IPS DF 6.9 (cell line): ENCODE measurements at regions not wholly inside any gene's neighbourhood (a gene's known extent, or its start where the extent isn't known, plus 50 kb on each side); places are given as distances from the start of the nearest gene placed in this dataset.
"Not testable (repeated sequence)": the region's sequence is repeated elsewhere in the genome, so short reads cannot be mapped to it uniquely, and the experiment has no call there.

Experiments
- DNase-seq: peaks from one replicate; pipeline ENCODE4 v3.0.0-alpha.2; 2013; ENCODE audit warnings: low read depth, low spot score
- H3K27ac ChIP-seq: one replicate; pipeline ENCODE4 v1.5.1; 2013; ENCODE audit warnings: low read length, control low read depth
- H3K27me3 ChIP-seq: 2 replicates; pipeline ENCODE4 v1.6.1; 2013; ENCODE audit warnings: mild to moderate bottlenecking, low read length; ENCODE audit not compliant: control insufficient read depth, insufficient read depth
- H3K36me3 ChIP-seq: 2 replicates; pipeline ENCODE4 v1.6.1; 2013; ENCODE audit warnings: low read length; ENCODE audit not compliant: control insufficient read depth, insufficient read depth
- H3K4me1 ChIP-seq: 2 replicates; pipeline ENCODE4 v1.6.1; 2013; ENCODE audit warnings: low read length; ENCODE audit not compliant: control insufficient read depth, insufficient read depth
- H3K4me3 ChIP-seq: 2 replicates; pipeline ENCODE4 v1.5.1; 2013; ENCODE audit warnings: mild to moderate bottlenecking, low read length
- H3K9me3 ChIP-seq: 2 replicates; pipeline ENCODE4 v1.6.1; 2013; ENCODE audit warnings: low read length, inconsistent platforms; ENCODE audit not compliant: control insufficient read depth, insufficient read depth
- WGBS: extraction: QIAGEN DNeasy Blood & Tissue Kit; methylation state at CpG from one replicate; pipeline ENCODE4 v1.1.7; 2013; ENCODE audit warnings: mixed read lengths, missing lambda C conversion rate; ENCODE audit not compliant: insufficient read length, insufficient coverage; 5-methylcytosine and 5-hydroxymethylcytosine counted together

GRCh38 chrX:40849906-40850823 lies 114.8 kb upstream of the MED14 start:
- no CpG with 5 or more reads among the region's 5 CpGs for WGBS
- H3K4me3 ChIP-seq: no peak overlapping the region

GRCh38 chrX:40852586-40852985 lies 117.2 kb upstream of the MED14 start:
- H3K27me3 ChIP-seq: no peaks in the 10 kb centered on the region
- H3K9me3 ChIP-seq: no peaks in the 10 kb centered on the region
- no peak overlapping the region for H3K27ac ChIP-seq
- no peaks in the 10 kb centered on the region for H3K4me1 ChIP-seq
- no peak for DNase-seq
- no peak overlapping the region for H3K4me3 ChIP-seq
- no peaks in the 10 kb centered on the region for H3K36me3 ChIP-seq

More at GRCh38 chrX:40849906-40850823, 114.8 kb upstream of the MED14 start:
- no peak for DNase-seq
- Histone ChIP-seq H3K27me3 (no peaks in the 10 kb centered on the region), H3K36me3 (no peaks in the 10 kb centered on the region), H3K27ac (no peak overlapping the region), H3K9me3 (no peaks in the 10 kb centered on the region), H3K4me1 (no peaks in the 10 kb centered on the region)

DNA sequence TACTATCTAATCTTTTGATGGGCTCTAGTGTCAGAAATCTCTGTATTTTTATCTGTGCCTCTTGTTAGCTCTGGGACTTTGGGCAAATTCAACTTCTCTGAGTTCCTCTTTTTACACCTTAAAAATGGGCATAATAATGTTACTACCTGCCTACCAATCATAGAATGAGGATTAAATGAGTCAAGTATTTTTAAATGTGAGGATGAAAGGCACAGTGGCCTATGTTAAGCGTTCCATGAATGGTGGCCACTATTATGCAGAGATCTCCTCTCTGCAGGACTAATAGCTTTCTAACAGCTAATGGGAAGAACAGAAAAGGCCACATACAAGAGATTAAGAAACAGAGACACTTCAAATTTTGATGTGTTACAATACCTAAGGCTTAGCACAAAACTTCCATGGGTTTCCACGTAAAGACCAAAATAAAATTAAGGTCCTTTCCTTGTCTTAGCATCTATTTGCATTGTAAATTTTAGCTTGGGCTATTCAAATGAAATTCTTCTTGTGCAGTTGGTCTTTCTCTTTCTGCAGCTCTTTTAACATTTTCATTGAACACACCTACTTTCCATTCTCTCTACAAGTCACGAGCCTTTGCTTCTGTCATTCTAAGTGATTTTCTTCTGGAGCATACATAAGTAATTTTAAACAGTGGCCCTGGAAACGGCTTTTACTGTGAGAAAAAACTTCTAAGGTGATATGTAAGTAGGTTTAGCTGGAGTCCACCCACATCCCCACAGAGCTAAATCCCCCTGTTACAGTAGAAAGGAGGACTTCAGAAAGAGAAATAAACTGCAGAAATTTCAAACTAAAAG lies 117.9 kb upstream of the MED14 start:
- H3K9me3 ChIP-seq: no peaks in the 10 kb centered on the region
- no peaks in the 10 kb centered on the region for H3K36me3 ChIP-seq
- no peak overlapping the region for H3K4me3 ChIP-seq
- no peaks in the 10 kb centered on the region for H3K4me1 ChIP-seq
- H3K27me3 ChIP-seq: no peaks in the 10 kb centered on the region
- WGBS: no CpG with 5 or more reads among the region's 4 CpGs
- H3K27ac ChIP-seq: peak overlapping the region; percentile 97
- DNase-seq: no peak

- Histone ChIP-seq H3K36me3 (no peaks in the 10 kb centered on the region), H3K27ac (peak overlapping the region; percentile 97), H3K9me3 (no peaks in the 10 kb centered on the region), H3K4me1 (no peaks in the 10 kb centered on the region), H3K27me3 (no peaks in the 10 kb centered on the region), H3K4me3 (no peak overlapping the region)
- DNase-seq: no peak
Measured at GRCh38 chrX:40853816-40854123, 118.4 kb upstream of the MED14 start.

DNA sequence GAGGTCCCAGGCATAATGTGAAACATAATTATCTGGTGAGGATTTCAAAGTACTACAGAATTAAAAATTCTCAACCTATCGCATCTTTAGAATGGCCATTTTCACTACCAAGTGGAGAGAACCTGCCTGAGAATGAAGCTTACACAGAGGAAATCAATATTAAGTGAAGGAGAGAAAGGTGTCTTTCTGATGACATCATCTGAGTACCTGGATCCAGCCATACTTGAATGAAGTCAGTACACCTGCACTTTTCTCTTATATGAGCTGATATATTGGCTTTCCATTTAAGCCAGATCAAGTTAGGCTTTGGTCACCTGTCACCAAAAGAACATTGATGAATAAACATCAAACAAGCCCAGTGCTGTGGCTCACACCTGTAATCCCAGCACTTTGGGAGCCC lies 118.9 kb upstream of the MED14 start:
- no CpG with 5 or more reads among the region's 1 CpG for WGBS
- Histone ChIP-seq H3K4me1 (no peaks in the 10 kb centered on the region), H3K27me3 (no peaks in the 10 kb centered on the region), H3K9me3 (no peaks in the 10 kb centered on the region), H3K27ac (peak overlapping the region; percentile 64), H3K36me3 (no peaks in the 10 kb centered on the region), H3K4me3 (no peak overlapping the region)
- no peak for DNase-seq

- H3K27ac ChIP-seq: no peak overlapping the region
- no peak for DNase-seq
Measured at GRCh38 chrX:40855411-40855810, 120.1 kb upstream of the MED14 start.

DNA sequence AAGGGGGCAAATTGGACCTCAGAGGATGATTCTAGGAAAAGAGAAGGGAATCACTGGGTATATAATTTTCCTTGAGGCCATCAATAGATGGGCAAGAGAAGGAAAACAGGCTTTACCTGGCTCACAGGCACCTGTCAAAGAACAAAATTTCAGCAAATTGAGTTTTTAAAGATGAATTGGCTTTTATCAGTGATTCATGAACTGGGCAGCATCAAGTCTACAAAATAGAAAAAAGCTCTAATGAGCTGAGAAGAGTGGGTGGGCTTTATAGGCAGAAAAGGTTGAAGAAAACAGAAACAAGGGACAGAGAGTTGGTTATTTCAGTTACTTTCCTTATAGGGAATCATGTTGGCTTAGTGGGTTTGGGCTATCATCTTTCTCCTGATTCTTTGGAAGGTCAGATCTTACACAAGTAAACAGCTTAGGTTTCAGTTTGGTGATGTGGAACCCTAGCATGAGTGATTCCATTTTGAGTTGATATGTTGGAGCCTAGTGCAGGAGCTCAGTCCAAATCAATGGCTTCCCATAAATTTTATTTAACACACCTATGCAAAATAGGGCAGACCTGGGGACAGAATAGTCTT lies 120.7 kb upstream of the MED14 start:
- H3K27me3 ChIP-seq: no peaks in the 10 kb centered on the region
- H3K9me3 ChIP-seq: no peaks in the 10 kb centered on the region
- no peak for DNase-seq
- no peak overlapping the region for H3K27ac ChIP-seq
- no peaks in the 10 kb centered on the region for H3K4me1 ChIP-seq
- H3K4me3 ChIP-seq: no peak overlapping the region
- H3K36me3 ChIP-seq: no peaks in the 10 kb centered on the region

More at GRCh38 chrX:40855411-40855810, 120.1 kb upstream of the MED14 start:
- Histone ChIP-seq H3K27me3 (no peaks in the 10 kb centered on the region), H3K4me3 (no peak overlapping the region), H3K36me3 (no peaks in the 10 kb centered on the region), H3K4me1 (no peaks in the 10 kb centered on the region), H3K9me3 (no peaks in the 10 kb centered on the region)

DNA sequence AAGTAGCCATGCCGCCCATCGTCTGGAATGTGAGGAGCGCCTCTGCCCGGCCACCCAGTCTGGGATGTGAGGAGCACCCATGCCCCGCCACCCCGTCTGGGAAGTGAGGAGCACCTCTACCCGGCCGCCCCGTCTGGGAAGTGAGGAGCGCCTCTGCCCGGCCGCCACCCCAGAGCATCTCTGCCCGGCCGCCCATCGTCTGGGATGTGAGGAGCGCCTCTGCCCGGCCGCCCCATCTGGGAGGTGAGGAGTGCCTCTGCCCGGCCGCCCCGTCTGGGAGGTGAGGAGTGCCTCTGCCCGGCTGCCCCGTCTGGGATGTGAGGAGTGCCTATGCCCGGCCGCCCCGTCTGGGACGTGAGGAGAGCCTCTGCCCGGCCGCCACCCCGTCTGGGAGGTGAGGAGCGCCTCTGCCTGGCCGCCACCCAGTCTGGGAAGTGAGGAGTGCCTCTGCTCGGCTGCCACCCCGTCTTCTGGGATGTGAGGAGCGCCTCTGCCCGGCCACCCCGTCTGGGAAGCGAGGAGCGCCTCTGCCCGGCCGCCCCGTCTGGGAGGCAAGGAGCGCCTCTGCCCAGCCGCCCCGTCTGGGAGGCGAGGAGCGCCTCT lies 126.7 kb upstream of the MED14 start:
- H3K36me3 ChIP-seq, DNase-seq, H3K9me3 ChIP-seq, H3K27me3 ChIP-seq, H3K4me1 ChIP-seq, H3K4me3 ChIP-seq, H3K27ac ChIP-seq: not testable (repeated sequence)
- no CpG with 5 or more reads among the region's 47 CpGs for WGBS

- H3K27me3 ChIP-seq, H3K4me3 ChIP-seq, H3K27ac ChIP-seq, H3K9me3 ChIP-seq, H3K36me3 ChIP-seq, H3K4me1 ChIP-seq, DNase-seq: not testable (repeated sequence)
- WGBS: no CpG with 5 or more reads among the region's 4 CpGs
Measured at GRCh38 chrX:40863260-40863659, 127.9 kb upstream of the MED14 start.

DNA sequence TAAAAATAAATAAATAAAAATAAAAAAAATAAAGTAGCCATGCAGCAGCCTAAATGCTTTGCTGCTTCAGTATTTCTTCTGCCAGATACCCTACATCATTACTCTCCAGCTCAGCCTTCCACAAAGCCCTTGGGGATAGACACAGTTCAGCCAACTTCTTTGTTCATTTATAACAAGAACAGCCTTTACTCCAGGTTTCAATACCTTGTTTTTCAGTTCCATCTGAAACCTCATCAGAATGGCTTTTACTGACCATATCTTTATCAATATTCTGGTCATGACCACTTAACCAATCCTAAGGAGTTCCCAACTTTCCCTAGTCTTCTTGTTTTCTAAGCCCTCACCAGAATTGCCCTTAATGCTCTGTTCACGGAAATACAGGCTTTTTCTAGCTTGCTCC lies 128.3 kb upstream of the MED14 start:
- no peak for DNase-seq
- H3K27me3 ChIP-seq: no peaks in the 10 kb centered on the region
- H3K4me3 ChIP-seq: no peak overlapping the region
- no peaks in the 10 kb centered on the region for H3K4me1 ChIP-seq
- no peaks in the 10 kb centered on the region; the same call in 1 of the 2 replicates for H3K9me3 ChIP-seq
- no CpG with 5 or more reads among the region's 1 CpG for whole genome bisulfite sequencing
- H3K36me3 ChIP-seq: no peaks in the 10 kb centered on the region
- no peak overlapping the region for H3K27ac ChIP-seq
